ENCODE measurements at regions not wholly inside any gene's neighbourhood (a gene's known extent, or its start where the extent isn't known, plus 50 kb on each side); places are given as distances from the start of the nearest gene placed in this dataset.
"Not testable (repeated sequence)": the region's sequence is repeated elsewhere in the genome, so short reads cannot be mapped to it uniquely, and the experiment has no call there.

GRCh38 chr4:57875829-57876392, 765.7 kb upstream of the IGFBP7 start:
- DNase-seq (ENCODE audit: low read depth) = no peak

- DNase-seq (ENCODE audit: low read depth) = no peak
Measured at GRCh38 chr4:57866468-57867171, 756.4 kb upstream of the IGFBP7 start.

GRCh38 chr4:57865264-57865663, 755.1 kb upstream of the IGFBP7 start:
- DNase-seq (ENCODE audit: low read depth) = no peak

GRCh38 chr4:57854748-57855147, 744.6 kb upstream of the IGFBP7 start:
- DNase-seq (ENCODE audit: low read depth) = no peak

GRCh38 chr4:57850141-57850540, 740.0 kb upstream of the IGFBP7 start:
- DNase-seq (ENCODE audit: low read depth) = no peak

- no peak for DNase-seq (ENCODE audit: low read depth)
Measured at GRCh38 chr4:57832083-57832482, 721.9 kb upstream of the IGFBP7 start.

- DNase-seq (ENCODE audit: low read depth) = no peak
Measured at GRCh38 chr4:57789666-57790065, 679.5 kb upstream of the IGFBP7 start.

- no peak for DNase-seq (ENCODE audit: low read depth)
Measured at GRCh38 chr4:57777876-57778275, 667.7 kb upstream of the IGFBP7 start.

GRCh38 chr4:57774681-57775080, 664.5 kb upstream of the IGFBP7 start:
- DNase-seq (ENCODE audit: low read depth) = no peak

- no peak for DNase-seq (ENCODE audit: low read depth)
Measured at GRCh38 chr4:57774171-57774570, 664.0 kb upstream of the IGFBP7 start.

GRCh38 chr4:57766341-57766740, 656.2 kb upstream of the IGFBP7 start:
- no peak for DNase-seq (ENCODE audit: low read depth)

- DNase-seq (ENCODE audit: low read depth) = no peak
Measured at GRCh38 chr4:57764856-57765255, 654.7 kb upstream of the IGFBP7 start.

- DNase-seq (ENCODE audit: low read depth) = no peak
Measured at GRCh38 chr4:57763070-57763469, 652.9 kb upstream of the IGFBP7 start.

GRCh38 chr4:57740625-57741190, 630.5 kb upstream of the IGFBP7 start:
- no peak for DNase-seq (ENCODE audit: low read depth)

- DNase-seq (ENCODE audit: low read depth) = no peak
Measured at GRCh38 chr4:57736781-57737180, 626.6 kb upstream of the IGFBP7 start.

- DNase-seq (ENCODE audit: low read depth) = no peak
Measured at GRCh38 chr4:57734104-57734670, 624.0 kb upstream of the IGFBP7 start.

GRCh38 chr4:57729775-57730570, 619.8 kb upstream of the IGFBP7 start:
- DNase-seq (ENCODE audit: low read depth) = not testable (repeated sequence)

GRCh38 chr4:57726154-57726553, 616.0 kb upstream of the IGFBP7 start:
- no peak for DNase-seq (ENCODE audit: low read depth)

- no peak for DNase-seq (ENCODE audit: low read depth)
Measured at GRCh38 chr4:57719456-57719855, 609.3 kb upstream of the IGFBP7 start.

- DNase-seq (ENCODE audit: low read depth) = not testable (repeated sequence)
Measured at GRCh38 chr4:57714313-57714712, 604.1 kb upstream of the IGFBP7 start.

- DNase-seq (ENCODE audit: low read depth) = no peak
Measured at GRCh38 chr4:57710053-57710452, 599.9 kb upstream of the IGFBP7 start.

- no peak for DNase-seq (ENCODE audit: low read depth)
Measured at GRCh38 chr4:57691370-57691769, 581.2 kb upstream of the IGFBP7 start.
